GM13976 (cell line): ENCODE measurements at regions not wholly inside any gene's neighbourhood (a gene's known extent, or its start where the extent isn't known, plus 50 kb on each side); places are given as distances from the start of the nearest gene placed in this dataset.
A peak's percentile ranks its signal among the peaks of the same experiment; 100 is the strongest.

Experiments used
- DNase-seq: peaks from one replicate; pipeline ENCODE4 v3.0.0; 2012; ENCODE audit warnings: low spot score
- in situ Hi-C: fragments of 300-500 bp; cut with MboI; formaldehyde crosslinking; loops from one replicate; pipeline ENCODE4 v1.12.0; 2022; ENCODE audit warnings: low sequenced_read_pairs, mixed read lengths, inconsistent platforms; ENCODE audit not compliant: unreplicated experiment
- TF ChIP-seq, protein P1 (sequence below): IDR thresholded peaks from 2 replicates; pipeline ENCODE4 v1.5.1; 2012; ENCODE audit warnings: borderline replicate concordance, mild to moderate bottlenecking; ENCODE audit not compliant: insufficient read depth; ENCODE audit errors: extremely low read depth, missing control alignments, control extremely low read depth

DNA sequence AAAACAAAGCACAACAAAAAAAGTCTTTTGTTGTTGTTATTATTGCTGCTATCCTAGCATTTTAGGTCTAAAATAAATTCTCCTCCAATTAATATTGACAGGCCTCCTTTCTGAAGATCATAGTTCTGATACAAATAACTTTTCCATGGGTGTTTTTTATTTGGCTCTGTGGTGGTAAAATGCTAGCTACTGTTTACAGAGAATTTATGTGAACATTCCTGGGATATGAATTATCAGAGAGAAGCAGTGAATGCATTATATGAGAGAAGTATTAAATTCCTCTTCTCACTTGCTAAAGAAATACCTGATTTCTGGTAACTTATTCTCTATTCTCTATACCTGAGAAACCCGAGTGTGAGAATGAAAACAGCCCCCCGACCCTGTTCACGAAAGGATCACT lies 57.5 kb upstream of the TMCO5A start:
- in situ Hi-C loops = loop anchor here (25.0 kb wide), 2 partner anchors 990 to 1365 kb away; no protein-coding TSS in a partner anchor
- TF ChIP-seq, protein P1, sequence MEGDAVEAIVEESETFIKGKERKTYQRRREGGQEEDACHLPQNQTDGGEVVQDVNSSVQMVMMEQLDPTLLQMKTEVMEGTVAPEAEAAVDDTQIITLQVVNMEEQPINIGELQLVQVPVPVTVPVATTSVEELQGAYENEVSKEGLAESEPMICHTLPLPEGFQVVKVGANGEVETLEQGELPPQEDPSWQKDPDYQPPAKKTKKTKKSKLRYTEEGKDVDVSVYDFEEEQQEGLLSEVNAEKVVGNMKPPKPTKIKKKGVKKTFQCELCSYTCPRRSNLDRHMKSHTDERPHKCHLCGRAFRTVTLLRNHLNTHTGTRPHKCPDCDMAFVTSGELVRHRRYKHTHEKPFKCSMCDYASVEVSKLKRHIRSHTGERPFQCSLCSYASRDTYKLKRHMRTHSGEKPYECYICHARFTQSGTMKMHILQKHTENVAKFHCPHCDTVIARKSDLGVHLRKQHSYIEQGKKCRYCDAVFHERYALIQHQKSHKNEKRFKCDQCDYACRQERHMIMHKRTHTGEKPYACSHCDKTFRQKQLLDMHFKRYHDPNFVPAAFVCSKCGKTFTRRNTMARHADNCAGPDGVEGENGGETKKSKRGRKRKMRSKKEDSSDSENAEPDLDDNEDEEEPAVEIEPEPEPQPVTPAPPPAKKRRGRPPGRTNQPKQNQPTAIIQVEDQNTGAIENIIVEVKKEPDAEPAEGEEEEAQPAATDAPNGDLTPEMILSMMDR = no peak
- DNase-seq = no peak

GRCh38 chr15:37877851-37878741 lies 56.3 kb upstream of the TMCO5A start:
- in situ Hi-C loops = loop anchor here (25.0 kb wide), 2 partner anchors 991 to 1366 kb away; no protein-coding TSS in a partner anchor
- DNase-seq = no peak
- TF ChIP-seq, protein P1 = no peak

GRCh38 chr15:37880009-37880834 lies 54.2 kb upstream of the TMCO5A start:
- TF ChIP-seq, protein P1 = peak; percentile 27
- no peak for DNase-seq
- in situ Hi-C loops = loop anchor here (25.0 kb wide), 2 partner anchors 993 to 1368 kb away; no protein-coding TSS in a partner anchor

DNA sequence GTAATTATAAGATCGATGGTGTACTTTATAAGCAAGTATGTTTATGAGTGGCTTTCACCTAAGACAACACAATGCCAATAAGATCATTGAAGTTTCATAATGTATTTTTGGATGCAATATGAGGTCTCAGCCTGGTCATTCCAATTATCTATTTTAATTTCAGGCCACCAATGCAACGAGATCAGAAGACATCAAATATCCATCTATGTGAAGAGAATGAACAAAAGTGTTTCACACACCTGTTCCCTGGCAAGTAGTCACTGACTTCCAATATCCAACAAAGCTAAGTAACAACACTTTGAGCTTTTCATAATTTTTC lies 53.6 kb upstream of the TMCO5A start:
- in situ Hi-C loops = loop anchor here (25.0 kb wide), 2 partner anchors 993 to 1368 kb away; no protein-coding TSS in a partner anchor
- TF ChIP-seq, protein P1 = no peak

DNA sequence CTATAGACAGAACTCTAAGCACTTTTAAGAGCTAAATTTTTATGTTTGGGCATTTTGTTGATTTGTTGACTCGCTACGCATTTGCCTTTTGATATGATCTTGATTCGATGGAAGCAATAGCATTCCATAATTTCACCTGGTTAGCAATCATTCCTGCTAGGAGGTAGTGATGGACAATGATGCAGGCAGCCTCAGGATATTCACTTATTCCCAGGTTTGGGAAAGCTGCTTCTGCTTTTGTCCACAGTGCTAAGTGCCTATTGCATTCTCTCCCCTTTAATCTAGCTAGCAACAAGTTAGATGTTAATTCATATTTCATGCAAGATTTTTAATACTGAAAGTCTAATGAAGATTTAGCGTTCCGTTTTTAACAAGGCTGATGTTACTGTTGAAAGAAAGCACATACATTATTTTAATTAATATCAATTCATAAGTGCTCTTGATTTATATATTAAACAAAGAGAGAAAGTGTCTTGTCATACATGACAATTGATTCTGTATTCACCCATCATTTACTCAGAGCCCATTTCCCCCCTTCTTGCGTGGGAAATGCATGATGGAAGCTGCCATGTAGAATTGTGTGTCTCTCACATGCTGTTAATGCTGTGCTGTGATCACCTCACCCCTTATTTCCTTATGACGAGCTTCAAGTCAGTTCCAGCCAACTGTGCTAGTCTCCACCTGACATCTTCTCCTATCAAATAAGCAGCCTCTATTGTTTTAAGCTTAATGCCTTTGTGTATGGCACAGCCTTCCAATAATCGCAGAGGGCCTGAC lies 53.0 kb upstream of the TMCO5A start:
- TF ChIP-seq, protein P1 = no peak
- in situ Hi-C loops = loop anchor here (25.0 kb wide), 2 partner anchors 994 to 1369 kb away; no protein-coding TSS in a partner anchor

More for the DNA sequence above, 53.6 kb upstream of the TMCO5A start:
- no peak for DNase-seq

More for the DNA sequence above, 53.0 kb upstream of the TMCO5A start:
- DNase-seq = no peak
